ENCODE measurements at regions not wholly inside any gene's neighbourhood (a gene's known extent, or its start where the extent isn't known, plus 50 kb on each side); places are given as distances from the start of the nearest gene placed in this dataset.

DNA sequence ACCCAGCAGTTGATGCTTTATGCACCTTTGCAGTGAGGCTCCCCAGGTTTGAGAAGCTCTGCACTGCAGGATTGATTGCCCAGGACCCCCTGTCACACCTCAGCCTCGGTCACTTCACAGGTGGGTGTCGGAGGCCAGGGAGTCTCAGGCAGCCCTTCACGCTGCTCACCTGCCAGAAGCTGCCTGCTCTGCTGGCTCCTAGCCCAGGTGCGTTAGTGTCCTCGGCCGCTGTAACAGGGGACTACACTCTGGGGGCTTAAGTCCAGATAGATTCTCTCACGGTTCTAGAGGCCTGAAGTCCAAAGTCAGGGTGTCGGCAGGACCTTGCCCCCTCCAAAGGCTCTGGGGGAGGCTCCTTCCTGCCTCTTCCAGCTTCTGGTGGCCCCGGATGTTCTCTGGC is 79.9 kb downstream of the CPZ start:
- no peaks in the 10 kb centered on the region for H3K9me3 Mint-ChIP-seq (ENCODE audit: unreplicated experiment)
- peaks cover 4% of the 10 kb centered on the region for H3K36me3 Mint-ChIP-seq (ENCODE audit: low read depth, unreplicated experiment)
- no peaks in the 10 kb centered on the region for H3K4me1 Mint-ChIP-seq (ENCODE audit: unreplicated experiment)
- peaks cover 8% of the 10 kb centered on the region for H3K27me3 Mint-ChIP-seq (ENCODE audit: unreplicated experiment)
- DNase-seq (ENCODE audit: low spot score) = no peak
- no peak overlapping the region for H3K27ac Mint-ChIP-seq (ENCODE audit: unreplicated experiment)
- TF ChIP-seq, protein P1, sequence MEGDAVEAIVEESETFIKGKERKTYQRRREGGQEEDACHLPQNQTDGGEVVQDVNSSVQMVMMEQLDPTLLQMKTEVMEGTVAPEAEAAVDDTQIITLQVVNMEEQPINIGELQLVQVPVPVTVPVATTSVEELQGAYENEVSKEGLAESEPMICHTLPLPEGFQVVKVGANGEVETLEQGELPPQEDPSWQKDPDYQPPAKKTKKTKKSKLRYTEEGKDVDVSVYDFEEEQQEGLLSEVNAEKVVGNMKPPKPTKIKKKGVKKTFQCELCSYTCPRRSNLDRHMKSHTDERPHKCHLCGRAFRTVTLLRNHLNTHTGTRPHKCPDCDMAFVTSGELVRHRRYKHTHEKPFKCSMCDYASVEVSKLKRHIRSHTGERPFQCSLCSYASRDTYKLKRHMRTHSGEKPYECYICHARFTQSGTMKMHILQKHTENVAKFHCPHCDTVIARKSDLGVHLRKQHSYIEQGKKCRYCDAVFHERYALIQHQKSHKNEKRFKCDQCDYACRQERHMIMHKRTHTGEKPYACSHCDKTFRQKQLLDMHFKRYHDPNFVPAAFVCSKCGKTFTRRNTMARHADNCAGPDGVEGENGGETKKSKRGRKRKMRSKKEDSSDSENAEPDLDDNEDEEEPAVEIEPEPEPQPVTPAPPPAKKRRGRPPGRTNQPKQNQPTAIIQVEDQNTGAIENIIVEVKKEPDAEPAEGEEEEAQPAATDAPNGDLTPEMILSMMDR (IDR thresholded peaks at IDR 0.05; ENCODE audit: unreplicated experiment) = no peak
- H3K4me3 Mint-ChIP-seq (ENCODE audit: unreplicated experiment) = no peak overlapping the region

DNA sequence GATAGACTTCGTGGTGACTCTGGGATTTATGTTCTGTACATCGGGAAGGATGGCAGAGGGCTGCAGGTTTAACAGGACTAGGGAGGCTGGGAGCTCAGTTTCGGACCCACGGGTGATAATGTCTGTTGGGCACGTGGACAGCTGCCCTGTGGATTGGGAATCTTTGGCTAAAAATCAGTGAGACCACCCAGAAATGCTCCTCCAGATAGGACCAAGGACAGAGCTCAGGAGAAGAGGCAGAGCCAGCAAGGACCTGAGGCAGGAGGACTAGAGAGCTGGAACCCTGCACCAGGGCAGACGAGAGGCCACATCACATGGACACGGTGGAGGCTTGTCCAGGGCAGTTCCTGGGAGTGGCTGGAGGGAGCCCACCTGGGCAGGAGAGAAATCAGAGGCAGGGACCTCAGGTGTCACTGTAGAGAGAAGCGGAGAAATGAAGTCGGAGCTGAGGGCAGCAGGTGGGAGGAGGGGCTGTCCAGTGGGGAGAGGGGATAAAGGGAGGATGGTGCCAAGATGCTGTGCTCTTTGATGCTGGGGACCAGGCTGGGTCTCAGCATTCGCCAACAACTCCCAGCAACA is 79.2 kb downstream of the CPZ start:
- H3K4me1 Mint-ChIP-seq (ENCODE audit: unreplicated experiment) = no peaks in the 10 kb centered on the region
- no peak overlapping the region for H3K27ac Mint-ChIP-seq (ENCODE audit: unreplicated experiment)
- no peak overlapping the region for H3K4me3 Mint-ChIP-seq (ENCODE audit: unreplicated experiment)
- H3K36me3 Mint-ChIP-seq (ENCODE audit: low read depth, unreplicated experiment) = peaks cover 4% of the 10 kb centered on the region
- peaks cover 8% of the 10 kb centered on the region for H3K27me3 Mint-ChIP-seq (ENCODE audit: unreplicated experiment)
- TF ChIP-seq, protein P1 (IDR thresholded peaks at IDR 0.05; ENCODE audit: unreplicated experiment) = no peak
- no peak for DNase-seq (ENCODE audit: low spot score)
- no peaks in the 10 kb centered on the region for H3K9me3 Mint-ChIP-seq (ENCODE audit: unreplicated experiment)

Measured in endothelial cell (in vitro differentiated cells).